H1 (cell line): ENCODE measurements at regions not wholly inside any gene's neighbourhood (a gene's known extent, or its start where the extent isn't known, plus 50 kb on each side); places are given as distances from the start of the nearest gene placed in this dataset.

Source experiments
- BRCA1 ChIP-seq: IDR thresholded peaks from 2 replicates; pipeline ENCODE4 v1.6.1; 2012; ENCODE audit warnings: low read depth, low read length, improper control_type of control experiment
- HDAC2 ChIP-seq, 2 experiments: fragments of 300-600 bp in 1 of 2; sonication (generic) in 1 of 2; IDR thresholded peaks; 2 replicates each; pipeline ENCODE4 v1.6.1; 2011 to 2012; ENCODE audit warnings: low read depth in 2 of 2, low read length in 2 of 2, mild to moderate bottlenecking in 2 of 2, moderate library complexity in 2 of 2, borderline replicate concordance in 1 of 2, inconsistent platforms in 1 of 2
- TF ChIP-seq, protein P1 (sequence below): fragments of 300-600 bp; sonication (generic); IDR thresholded peaks from 2 replicates; pipeline ENCODE4 v1.7.1; 2012; ENCODE audit warnings: low read length, moderate library complexity, mild to moderate bottlenecking, inconsistent platforms; ENCODE audit not compliant: insufficient replicate concordance
- TF ChIP-seq, protein P2 (sequence below): IDR thresholded peaks from 2 replicates; pipeline ENCODE4 v1.6.1; 2012; ENCODE audit warnings: inconsistent platforms

DNA sequence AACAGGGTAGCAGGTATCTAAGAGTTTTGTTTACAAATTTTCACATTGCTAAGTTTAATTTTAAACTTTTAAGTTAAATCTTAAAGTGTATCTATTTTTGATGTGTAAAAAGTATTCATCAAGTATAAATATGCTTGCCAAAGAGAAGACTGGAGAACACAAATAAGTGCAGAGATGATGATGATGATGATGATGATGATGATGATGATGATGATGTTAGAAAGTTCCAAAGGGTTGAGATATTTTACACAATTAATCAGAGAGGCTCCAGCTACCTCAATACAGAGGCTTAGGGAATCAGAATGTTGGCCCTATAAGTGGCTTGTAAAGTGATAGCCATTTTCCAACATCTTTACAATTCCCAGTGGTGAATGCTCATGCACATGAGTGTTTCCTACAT lies 209.0 kb upstream of the NPVF start (continued):
- TF ChIP-seq, protein P1, sequence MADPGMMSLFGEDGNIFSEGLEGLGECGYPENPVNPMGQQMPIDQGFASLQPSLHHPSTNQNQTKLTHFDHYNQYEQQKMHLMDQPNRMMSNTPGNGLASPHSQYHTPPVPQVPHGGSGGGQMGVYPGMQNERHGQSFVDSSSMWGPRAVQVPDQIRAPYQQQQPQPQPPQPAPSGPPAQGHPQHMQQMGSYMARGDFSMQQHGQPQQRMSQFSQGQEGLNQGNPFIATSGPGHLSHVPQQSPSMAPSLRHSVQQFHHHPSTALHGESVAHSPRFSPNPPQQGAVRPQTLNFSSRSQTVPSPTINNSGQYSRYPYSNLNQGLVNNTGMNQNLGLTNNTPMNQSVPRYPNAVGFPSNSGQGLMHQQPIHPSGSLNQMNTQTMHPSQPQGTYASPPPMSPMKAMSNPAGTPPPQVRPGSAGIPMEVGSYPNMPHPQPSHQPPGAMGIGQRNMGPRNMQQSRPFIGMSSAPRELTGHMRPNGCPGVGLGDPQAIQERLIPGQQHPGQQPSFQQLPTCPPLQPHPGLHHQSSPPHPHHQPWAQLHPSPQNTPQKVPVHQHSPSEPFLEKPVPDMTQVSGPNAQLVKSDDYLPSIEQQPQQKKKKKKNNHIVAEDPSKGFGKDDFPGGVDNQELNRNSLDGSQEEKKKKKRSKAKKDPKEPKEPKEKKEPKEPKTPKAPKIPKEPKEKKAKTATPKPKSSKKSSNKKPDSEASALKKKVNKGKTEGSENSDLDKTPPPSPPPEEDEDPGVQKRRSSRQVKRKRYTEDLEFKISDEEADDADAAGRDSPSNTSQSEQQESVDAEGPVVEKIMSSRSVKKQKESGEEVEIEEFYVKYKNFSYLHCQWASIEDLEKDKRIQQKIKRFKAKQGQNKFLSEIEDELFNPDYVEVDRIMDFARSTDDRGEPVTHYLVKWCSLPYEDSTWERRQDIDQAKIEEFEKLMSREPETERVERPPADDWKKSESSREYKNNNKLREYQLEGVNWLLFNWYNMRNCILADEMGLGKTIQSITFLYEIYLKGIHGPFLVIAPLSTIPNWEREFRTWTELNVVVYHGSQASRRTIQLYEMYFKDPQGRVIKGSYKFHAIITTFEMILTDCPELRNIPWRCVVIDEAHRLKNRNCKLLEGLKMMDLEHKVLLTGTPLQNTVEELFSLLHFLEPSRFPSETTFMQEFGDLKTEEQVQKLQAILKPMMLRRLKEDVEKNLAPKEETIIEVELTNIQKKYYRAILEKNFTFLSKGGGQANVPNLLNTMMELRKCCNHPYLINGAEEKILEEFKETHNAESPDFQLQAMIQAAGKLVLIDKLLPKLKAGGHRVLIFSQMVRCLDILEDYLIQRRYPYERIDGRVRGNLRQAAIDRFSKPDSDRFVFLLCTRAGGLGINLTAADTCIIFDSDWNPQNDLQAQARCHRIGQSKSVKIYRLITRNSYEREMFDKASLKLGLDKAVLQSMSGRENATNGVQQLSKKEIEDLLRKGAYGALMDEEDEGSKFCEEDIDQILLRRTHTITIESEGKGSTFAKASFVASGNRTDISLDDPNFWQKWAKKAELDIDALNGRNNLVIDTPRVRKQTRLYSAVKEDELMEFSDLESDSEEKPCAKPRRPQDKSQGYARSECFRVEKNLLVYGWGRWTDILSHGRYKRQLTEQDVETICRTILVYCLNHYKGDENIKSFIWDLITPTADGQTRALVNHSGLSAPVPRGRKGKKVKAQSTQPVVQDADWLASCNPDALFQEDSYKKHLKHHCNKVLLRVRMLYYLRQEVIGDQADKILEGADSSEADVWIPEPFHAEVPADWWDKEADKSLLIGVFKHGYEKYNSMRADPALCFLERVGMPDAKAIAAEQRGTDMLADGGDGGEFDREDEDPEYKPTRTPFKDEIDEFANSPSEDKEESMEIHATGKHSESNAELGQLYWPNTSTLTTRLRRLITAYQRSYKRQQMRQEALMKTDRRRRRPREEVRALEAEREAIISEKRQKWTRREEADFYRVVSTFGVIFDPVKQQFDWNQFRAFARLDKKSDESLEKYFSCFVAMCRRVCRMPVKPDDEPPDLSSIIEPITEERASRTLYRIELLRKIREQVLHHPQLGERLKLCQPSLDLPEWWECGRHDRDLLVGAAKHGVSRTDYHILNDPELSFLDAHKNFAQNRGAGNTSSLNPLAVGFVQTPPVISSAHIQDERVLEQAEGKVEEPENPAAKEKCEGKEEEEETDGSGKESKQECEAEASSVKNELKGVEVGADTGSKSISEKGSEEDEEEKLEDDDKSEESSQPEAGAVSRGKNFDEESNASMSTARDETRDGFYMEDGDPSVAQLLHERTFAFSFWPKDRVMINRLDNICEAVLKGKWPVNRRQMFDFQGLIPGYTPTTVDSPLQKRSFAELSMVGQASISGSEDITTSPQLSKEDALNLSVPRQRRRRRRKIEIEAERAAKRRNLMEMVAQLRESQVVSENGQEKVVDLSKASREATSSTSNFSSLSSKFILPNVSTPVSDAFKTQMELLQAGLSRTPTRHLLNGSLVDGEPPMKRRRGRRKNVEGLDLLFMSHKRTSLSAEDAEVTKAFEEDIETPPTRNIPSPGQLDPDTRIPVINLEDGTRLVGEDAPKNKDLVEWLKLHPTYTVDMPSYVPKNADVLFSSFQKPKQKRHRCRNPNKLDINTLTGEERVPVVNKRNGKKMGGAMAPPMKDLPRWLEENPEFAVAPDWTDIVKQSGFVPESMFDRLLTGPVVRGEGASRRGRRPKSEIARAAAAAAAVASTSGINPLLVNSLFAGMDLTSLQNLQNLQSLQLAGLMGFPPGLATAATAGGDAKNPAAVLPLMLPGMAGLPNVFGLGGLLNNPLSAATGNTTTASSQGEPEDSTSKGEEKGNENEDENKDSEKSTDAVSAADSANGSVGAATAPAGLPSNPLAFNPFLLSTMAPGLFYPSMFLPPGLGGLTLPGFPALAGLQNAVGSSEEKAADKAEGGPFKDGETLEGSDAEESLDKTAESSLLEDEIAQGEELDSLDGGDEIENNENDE: no peak
- TF ChIP-seq, protein P2, sequence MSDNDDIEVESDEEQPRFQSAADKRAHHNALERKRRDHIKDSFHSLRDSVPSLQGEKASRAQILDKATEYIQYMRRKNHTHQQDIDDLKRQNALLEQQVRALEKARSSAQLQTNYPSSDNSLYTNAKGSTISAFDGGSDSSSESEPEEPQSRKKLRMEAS: no peak
- no peak for TF ChIP-seq BRCA1
- no peak for TF ChIP-seq HDAC2 (IDR thresholded peaks at IDR 0.05; ENCODE audit: borderline replicate concordance in 1 of 2, low read depth in 2 of 2, low read length in 2 of 2)
- TF ChIP-seq, all 59 proteins: peak for 0
